LNCaP clone FGC (cell line): ENCODE measurements at regions not wholly inside any gene's neighbourhood (a gene's known extent, or its start where the extent isn't known, plus 50 kb on each side); places are given as distances from the start of the nearest gene placed in this dataset.

Source experiments
- DNase-seq: peaks from one replicate; pipeline ENCODE4 v3.0.0-alpha.2; 2011; ENCODE audit warnings: low read depth
- H3K4me3 ChIP-seq: 2 replicates; pipeline ENCODE4 v1.5.1; 2011; ENCODE audit warnings: mild to moderate bottlenecking, low read depth, low read length, control low read depth
- TF ChIP-seq, protein P1 (sequence below): IDR thresholded peaks from 2 replicates; pipeline ENCODE4 v1.5.1; 2012; ENCODE audit warnings: mild to moderate bottlenecking; ENCODE audit not compliant: control insufficient read depth, insufficient read depth; ENCODE audit errors: extremely low read depth

GRCh38 chr1:195294911-195295310 lies 1313.3 kb downstream of the KCNT2 start:
- H3K4me3 ChIP-seq: no peak overlapping the region
- no peak for DNase-seq
- TF ChIP-seq, protein P1, sequence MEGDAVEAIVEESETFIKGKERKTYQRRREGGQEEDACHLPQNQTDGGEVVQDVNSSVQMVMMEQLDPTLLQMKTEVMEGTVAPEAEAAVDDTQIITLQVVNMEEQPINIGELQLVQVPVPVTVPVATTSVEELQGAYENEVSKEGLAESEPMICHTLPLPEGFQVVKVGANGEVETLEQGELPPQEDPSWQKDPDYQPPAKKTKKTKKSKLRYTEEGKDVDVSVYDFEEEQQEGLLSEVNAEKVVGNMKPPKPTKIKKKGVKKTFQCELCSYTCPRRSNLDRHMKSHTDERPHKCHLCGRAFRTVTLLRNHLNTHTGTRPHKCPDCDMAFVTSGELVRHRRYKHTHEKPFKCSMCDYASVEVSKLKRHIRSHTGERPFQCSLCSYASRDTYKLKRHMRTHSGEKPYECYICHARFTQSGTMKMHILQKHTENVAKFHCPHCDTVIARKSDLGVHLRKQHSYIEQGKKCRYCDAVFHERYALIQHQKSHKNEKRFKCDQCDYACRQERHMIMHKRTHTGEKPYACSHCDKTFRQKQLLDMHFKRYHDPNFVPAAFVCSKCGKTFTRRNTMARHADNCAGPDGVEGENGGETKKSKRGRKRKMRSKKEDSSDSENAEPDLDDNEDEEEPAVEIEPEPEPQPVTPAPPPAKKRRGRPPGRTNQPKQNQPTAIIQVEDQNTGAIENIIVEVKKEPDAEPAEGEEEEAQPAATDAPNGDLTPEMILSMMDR: no peak

DNA sequence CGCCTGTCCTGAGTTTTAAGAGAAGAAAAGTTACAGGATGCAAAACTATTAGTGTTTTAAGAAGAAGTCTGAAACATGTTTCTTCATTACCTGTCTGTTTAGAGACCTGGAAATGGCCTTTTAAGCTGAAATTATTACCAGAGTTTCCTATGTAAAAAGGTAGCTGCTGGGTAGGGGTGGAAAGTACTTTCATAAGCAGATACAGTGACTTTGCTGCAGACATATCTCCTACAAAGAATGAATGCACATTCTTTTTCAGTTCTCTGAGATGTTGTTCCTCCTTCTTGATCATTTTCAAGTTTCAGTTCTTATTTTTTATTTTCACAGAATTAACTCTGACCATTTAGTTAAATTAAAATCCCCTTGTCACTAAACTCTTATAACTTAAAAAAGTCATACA lies 1329.6 kb downstream of the KCNT2 start:
- no peak overlapping the region for H3K4me3 ChIP-seq
- TF ChIP-seq, protein P1: no peak
- DNase-seq: no peak

- TF ChIP-seq, protein P1: no peak
- no peak overlapping the region for H3K4me3 ChIP-seq
- no peak for DNase-seq
Measured at GRCh38 chr1:195275710-195276109, 1332.5 kb downstream of the KCNT2 start.

DNA sequence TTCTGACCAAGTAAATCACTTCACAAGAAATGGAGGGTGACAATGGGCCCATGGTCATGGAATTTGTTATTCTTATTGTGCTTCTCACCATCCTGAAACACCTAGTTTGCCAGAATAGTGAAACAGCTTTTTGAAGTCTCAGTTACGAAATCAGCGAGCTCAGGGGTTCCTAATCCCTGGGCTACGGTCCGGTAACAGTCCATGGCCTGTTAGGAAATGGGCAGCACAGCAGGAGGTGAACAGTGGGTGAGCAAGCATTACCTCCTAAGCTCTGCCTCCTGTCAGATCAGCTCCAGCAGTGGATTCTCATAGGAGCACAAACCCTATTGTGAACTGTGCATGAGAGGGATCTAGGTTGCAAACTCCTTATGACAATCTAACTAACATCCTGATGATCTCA lies 1356.3 kb downstream of the KCNT2 start:
- H3K4me3 ChIP-seq: no peak overlapping the region
- TF ChIP-seq, protein P1: no peak
- DNase-seq: no peak

DNA sequence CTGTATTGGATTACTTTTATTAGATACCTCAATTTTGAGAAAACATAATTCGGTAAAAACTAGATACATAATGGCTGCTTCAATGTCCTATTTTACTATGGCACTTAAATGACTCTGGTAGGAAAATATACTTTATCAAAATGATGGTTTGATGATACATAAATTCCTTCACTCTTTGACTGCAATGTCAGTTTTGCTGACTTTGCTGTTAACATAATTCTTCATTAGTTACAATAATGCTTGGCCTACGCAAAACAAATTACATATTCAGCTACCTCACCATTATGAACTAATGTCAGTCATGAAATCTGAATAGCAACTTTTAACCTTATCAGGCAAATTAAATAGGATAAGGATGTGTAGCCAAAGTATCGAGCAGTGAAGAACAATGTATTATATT lies 1364.7 kb downstream of the KCNT2 start:
- no peak overlapping the region for H3K4me3 ChIP-seq
- TF ChIP-seq, protein P1: no peak
- DNase-seq: no peak

DNA sequence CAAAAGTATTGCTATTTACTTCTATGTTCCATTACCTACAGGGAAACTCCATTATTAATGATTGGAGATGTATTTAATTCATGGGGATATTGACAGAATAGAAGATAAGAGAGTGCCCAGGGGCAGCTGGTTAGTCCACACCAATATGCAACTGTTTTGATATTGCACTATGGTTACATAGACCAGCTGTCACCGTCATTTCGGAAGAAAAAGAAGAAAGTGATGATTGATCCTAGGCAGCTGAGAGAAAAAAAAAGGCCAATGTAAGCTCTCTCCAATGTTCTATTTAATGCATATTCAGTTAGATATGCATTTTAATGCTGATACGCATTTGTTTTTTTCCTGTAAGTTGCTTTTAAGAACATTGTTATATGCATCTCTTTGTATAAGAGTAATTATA lies 1367.2 kb downstream of the KCNT2 start:
- TF ChIP-seq, protein P1: no peak
- DNase-seq: no peak
- H3K4me3 ChIP-seq: no peak overlapping the region

GRCh38 chr1:195238313-195238712 lies 1369.9 kb downstream of the KCNT2 start:
- H3K4me3 ChIP-seq: no peak overlapping the region
- DNase-seq: no peak
- TF ChIP-seq, protein P1: no peak
